GM23338 (cell line): ENCODE measurements at regions not wholly inside any gene's neighbourhood (a gene's known extent, or its start where the extent isn't known, plus 50 kb on each side); places are given as distances from the start of the nearest gene placed in this dataset.

Experiments
- ATAC-seq: fragments of 200-7000 bp; cut with Tn5 transposase; 3 replicates; pipeline ENCODE4 v1.9.1; 2020
- DNase-seq: peaks from one replicate; pipeline ENCODE4 v3.0.0-alpha.2; 2015; ENCODE audit warnings: low spot score
- H2AFZ ChIP-seq: fragments of 200-600 bp; sonication (generic); 2 replicates; pipeline ENCODE4 v1.8.0; 2016; ENCODE audit warnings: antibody characterized with exemption, mild to moderate bottlenecking, moderate library complexity
- H3F3A ChIP-seq: fragments of 200-600 bp; sonication (generic); replicated peaks from 2 replicates; pipeline ENCODE4 v1.8.0; 2017; ENCODE audit warnings: antibody characterized with exemption, mixed run types, low read depth
- H3K27ac ChIP-seq: fragments of 200-600 bp; sonication (generic); 2 replicates; pipeline ENCODE4 v1.6.1; 2016; ENCODE audit warnings: low read depth
- H3K27me3 ChIP-seq: fragments of 200-600 bp; sonication (generic); 2 replicates; pipeline ENCODE4 v1.8.0; 2016; ENCODE audit warnings: mild to moderate bottlenecking, mixed run types, moderate library complexity; ENCODE audit not compliant: insufficient read depth
- H3K36me3 ChIP-seq: fragments of 200-600 bp; sonication (generic); 2 replicates; pipeline ENCODE4 v1.8.0; 2016; ENCODE audit warnings: mild to moderate bottlenecking; ENCODE audit not compliant: insufficient read depth
- H3K4me1 ChIP-seq: fragments of 200-600 bp; sonication (generic); 2 replicates; pipeline ENCODE4 v1.8.0; 2016; ENCODE audit warnings: mild to moderate bottlenecking, moderate library complexity; ENCODE audit not compliant: insufficient read depth
- H3K4me2 ChIP-seq: fragments of 200-600 bp; sonication (generic); 2 replicates; pipeline ENCODE4 v1.7.1; 2017; ENCODE audit warnings: mixed run types
- H3K4me3 ChIP-seq: fragments of 200-600 bp; sonication (generic); 2 replicates; pipeline ENCODE4 v1.6.1; 2016; ENCODE audit warnings: mixed run types
- H3K79me2 ChIP-seq: fragments of 200-600 bp; sonication (generic); replicated peaks from 2 replicates; pipeline ENCODE4 v1.8.0; 2017; ENCODE audit warnings: mild to moderate bottlenecking; ENCODE audit not compliant: insufficient read depth
- H3K9me2 ChIP-seq: fragments of 200-600 bp; sonication (generic); 2 replicates; pipeline ENCODE4 v1.8.0; 2017; ENCODE audit not compliant: insufficient read depth
- H4K20me1 ChIP-seq: fragments of 200-600 bp; sonication (generic); replicated peaks from 2 replicates; pipeline ENCODE4 v1.8.0; 2017; ENCODE audit warnings: mild to moderate bottlenecking; ENCODE audit not compliant: insufficient read depth
- H3K27ac Mint-ChIP-seq: 2 replicates; pipeline ENCODE4 v1.8.0; 2020; ENCODE audit warnings: inconsistent platforms, mild to moderate bottlenecking, moderate library complexity, mixed read lengths
- H3K27me3 Mint-ChIP-seq: 3 replicates; pipeline ENCODE4 v1.8.0; 2022; ENCODE audit warnings: low read depth, mild to moderate bottlenecking, moderate library complexity, mixed read lengths, inconsistent platforms; ENCODE audit not compliant: insufficient read depth, poor library complexity
- H3K36me3 Mint-ChIP-seq: 3 replicates; pipeline ENCODE4 v1.8.0; 2021; ENCODE audit warnings: low read depth, mild to moderate bottlenecking, inconsistent platforms, moderate library complexity, mixed read lengths
- H3K4me1 Mint-ChIP-seq: 3 replicates; pipeline ENCODE4 v1.8.0; 2020; ENCODE audit warnings: mild to moderate bottlenecking, inconsistent platforms, mixed read lengths
- H3K4me3 Mint-ChIP-seq: 3 replicates; pipeline ENCODE4 v1.8.0; 2021; ENCODE audit warnings: moderate library complexity, mild to moderate bottlenecking, inconsistent platforms, mixed read lengths
- H3K9me3 Mint-ChIP-seq: 3 replicates; pipeline ENCODE4 v1.8.0; 2020; ENCODE audit warnings: moderate library complexity, mild to moderate bottlenecking, inconsistent platforms, mixed read lengths
- CREB1 ChIP-seq: fragments of 250-450 bp; sonication (Bioruptor Pico); IDR thresholded peaks from 2 replicates; pipeline ENCODE4 v1.5.0; 2020; ENCODE audit warnings: low read depth, mild to moderate bottlenecking, moderate library complexity
- CTCF ChIP-seq, 2 experiments: fragments of 200-600 bp in 1 of 2; sonication (generic) in 1 of 2; conservative IDR thresholded peaks; 2 replicates each; pipeline versions ENCODE4 v1.5.1 to v1.6.1; 2016 to 2017; ENCODE audit warnings: antibody characterized with exemption in 2 of 2, low read depth in 2 of 2, mild to moderate bottlenecking in 2 of 2, moderate library complexity in 1 of 2
- ETS1 ChIP-seq: IDR thresholded peaks from 2 replicates; pipeline ENCODE4 v1.6.1; 2016; ENCODE audit warnings: antibody characterized with exemption
- EZH2 ChIP-seq: fragments of 200-600 bp; sonication (generic); IDR thresholded peaks from one replicate; pipeline ENCODE4 v1.8.0; 2017; ENCODE audit warnings: antibody characterized with exemption, mild to moderate bottlenecking, low read depth; ENCODE audit not compliant: unreplicated experiment
- EZH2phosphoT487 ChIP-seq: fragments of 200-600 bp; sonication (generic); IDR thresholded peaks from one replicate; pipeline ENCODE4 v1.8.1; 2018; ENCODE audit warnings: antibody characterized with exemption; ENCODE audit not compliant: unreplicated experiment
- JUNB ChIP-seq: IDR thresholded peaks from one replicate; pipeline ENCODE4 v1.6.1; 2016; ENCODE audit warnings: antibody characterized with exemption; ENCODE audit not compliant: unreplicated experiment
- NANOG ChIP-seq: IDR thresholded peaks from 2 replicates; pipeline ENCODE4 v1.6.1; 2016; ENCODE audit warnings: antibody characterized with exemption, borderline replicate concordance
- POLR2AphosphoS5 ChIP-seq: IDR thresholded peaks from 2 replicates; pipeline ENCODE4 v1.6.1; 2016; ENCODE audit warnings: antibody characterized with exemption, low read depth
- REST ChIP-seq: IDR thresholded peaks from one replicate; pipeline ENCODE4 v1.6.1; 2018; ENCODE audit warnings: antibody characterized with exemption; ENCODE audit not compliant: unreplicated experiment
- STAT1 ChIP-seq: IDR thresholded peaks from one replicate; pipeline ENCODE4 v1.6.1; 2016; ENCODE audit warnings: antibody characterized with exemption; ENCODE audit not compliant: unreplicated experiment
- ZNF114 ChIP-seq: fragments of 250-450 bp; sonication (Bioruptor Pico); IDR thresholded peaks from 2 replicates; pipeline ENCODE4 v1.5.0; 2020; ENCODE audit warnings: mild to moderate bottlenecking, moderate library complexity
- ZNF331 ChIP-seq: fragments of 250-450 bp; sonication (Bioruptor Pico); IDR thresholded peaks from 2 replicates; pipeline ENCODE4 v1.5.0; 2020; ENCODE audit warnings: low read depth, mild to moderate bottlenecking, moderate library complexity

- TF ChIP-seq EZH2: no peak
- TF ChIP-seq CTCF (conservative IDR thresholded peaks at IDR 0.05; ENCODE audit: low read depth in 2 of 2): no peak
- TF ChIP-seq CREB1 (CRISPR knock-in tag): no peak
- no peak for TF ChIP-seq ZNF114 (CRISPR knock-in tag)
- no peak for TF ChIP-seq STAT1
- TF ChIP-seq EZH2phosphoT487: no peak
- TF ChIP-seq ETS1: no peak
These were observed 818.6 kb downstream of the EPHA4 start (continued) for GRCh38 chr2:220753486-220753885.

GRCh38 chr2:220756653-220757052, 815.5 kb downstream of the EPHA4 start:
- no peaks in the 10 kb centered on the region for H3K36me3 ChIP-seq
- ATAC-seq (no peak; the same call in 2 of the 3 replicates), DNase-seq (peak; percentile 27)
- no peak overlapping the region for H3K4me3 ChIP-seq
- Mint-ChIP-seq H3K4me3 (no peak overlapping the region), H3K27ac (peak overlapping the region; percentile 1; the same call in 1 of the 2 replicates), H3K4me1 (peaks cover 5% of the 10 kb centered on the region), H3K9me3 (no peaks in the 10 kb centered on the region), H3K36me3 (no peaks in the 10 kb centered on the region), H3K27me3 (no peaks in the 10 kb centered on the region)
- H2AFZ ChIP-seq: no peak overlapping the region
- H4K20me1 ChIP-seq: no peaks in the 10 kb centered on the region
- no peaks in the 10 kb centered on the region for H3F3A ChIP-seq
- H3K27me3 ChIP-seq: no peaks in the 10 kb centered on the region
- peaks cover 3% of the 10 kb centered on the region; the same call in 1 of the 2 replicates for H3K9me2 ChIP-seq
- H3K79me2 ChIP-seq: no peaks in the 10 kb centered on the region
- no peaks in the 10 kb centered on the region for H3K4me1 ChIP-seq
- no peak overlapping the region for H3K27ac ChIP-seq
- H3K4me2 ChIP-seq: no peak overlapping the region
- no peak for TF ChIP-seq STAT1
- TF ChIP-seq JUNB: no peak
- no peak for TF ChIP-seq CTCF (conservative IDR thresholded peaks at IDR 0.05; ENCODE audit: low read depth in 2 of 2)
- TF ChIP-seq REST: no peak
- no peak for TF ChIP-seq ZNF331
- no peak for TF ChIP-seq EZH2
- TF ChIP-seq EZH2phosphoT487: no peak
- TF ChIP-seq CREB1 (CRISPR knock-in tag): no peak
- TF ChIP-seq NANOG: no peak
- TF ChIP-seq POLR2AphosphoS5: no peak
- TF ChIP-seq ETS1: no peak
- TF ChIP-seq ZNF114 (CRISPR knock-in tag): no peak
